ENCODE measurements at regions not wholly inside any gene's neighbourhood (a gene's known extent, or its start where the extent isn't known, plus 50 kb on each side); places are given as distances from the start of the nearest gene placed in this dataset.
"Not testable (repeated sequence)": the region's sequence is repeated elsewhere in the genome, so short reads cannot be mapped to it uniquely, and the experiment has no call there.

DNA sequence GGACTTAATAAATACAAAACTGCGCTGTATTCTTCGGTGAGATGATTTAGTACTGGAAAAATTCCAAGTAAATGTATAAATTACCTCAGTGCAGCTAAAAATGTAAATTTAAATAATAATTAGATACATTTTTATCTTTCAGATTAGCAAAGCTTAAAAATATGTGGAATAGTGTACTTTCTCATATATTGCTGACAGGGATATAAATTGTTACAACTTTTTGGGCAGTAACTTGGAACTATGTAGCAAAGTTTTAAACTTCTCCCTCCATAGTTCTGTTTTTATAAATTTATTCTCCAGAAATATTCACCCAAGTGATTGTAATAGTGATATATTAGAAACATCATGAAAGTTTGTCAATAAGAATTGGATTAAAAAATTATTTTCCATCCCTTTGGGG is 384.6 kb upstream of the CITED2 start:
- no peak for DNase-seq (ENCODE audit: low read depth in 2 of 3, low spot score in 1 of 3)

DNA sequence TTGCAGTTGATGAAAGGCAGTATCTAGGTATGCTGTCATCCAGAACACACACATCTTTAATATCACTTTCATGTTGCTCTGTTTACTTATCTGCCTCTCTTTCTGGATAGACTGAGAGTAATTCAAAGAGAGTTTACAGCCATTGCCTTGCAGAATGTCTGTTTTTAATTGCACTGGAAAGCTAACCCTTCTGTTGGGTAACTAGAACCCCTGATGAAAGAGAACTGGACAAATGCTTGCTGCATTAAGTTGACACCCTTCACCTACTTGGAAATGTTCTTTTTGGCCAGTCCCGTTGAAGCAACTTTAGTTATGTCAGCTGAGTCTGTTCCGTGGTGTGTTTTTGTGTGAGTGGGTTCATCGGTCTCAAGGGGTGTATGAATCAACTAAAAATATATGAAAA is 383.8 kb upstream of the CITED2 start:
- no peak for DNase-seq (ENCODE audit: low read depth in 2 of 3, low spot score in 1 of 3)

GRCh38 chr6:139757784-139758183 is 383.3 kb upstream of the CITED2 start:
- no peak for DNase-seq (ENCODE audit: low read depth in 2 of 3, low spot score in 1 of 3)

DNA sequence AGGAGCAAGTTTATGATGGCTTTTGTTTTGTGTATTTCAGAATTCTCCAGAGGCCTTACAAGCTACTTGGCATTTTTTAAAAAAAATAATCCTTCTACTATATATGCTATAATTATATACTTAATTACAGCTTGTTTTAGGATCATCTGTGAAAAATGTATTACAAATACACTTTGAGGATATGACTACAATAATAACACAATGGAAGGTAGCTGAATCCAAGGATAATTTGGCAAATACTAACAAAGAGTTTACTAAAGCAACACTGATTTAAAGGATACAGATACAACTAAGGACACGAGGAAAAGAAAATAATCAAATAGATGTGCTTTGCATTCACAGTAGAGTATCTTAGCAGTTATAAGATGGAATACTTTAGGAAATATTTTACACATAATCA is 381.9 kb upstream of the CITED2 start:
- DNase-seq (ENCODE audit: low read depth in 2 of 3, low spot score in 1 of 3): no peak

DNA sequence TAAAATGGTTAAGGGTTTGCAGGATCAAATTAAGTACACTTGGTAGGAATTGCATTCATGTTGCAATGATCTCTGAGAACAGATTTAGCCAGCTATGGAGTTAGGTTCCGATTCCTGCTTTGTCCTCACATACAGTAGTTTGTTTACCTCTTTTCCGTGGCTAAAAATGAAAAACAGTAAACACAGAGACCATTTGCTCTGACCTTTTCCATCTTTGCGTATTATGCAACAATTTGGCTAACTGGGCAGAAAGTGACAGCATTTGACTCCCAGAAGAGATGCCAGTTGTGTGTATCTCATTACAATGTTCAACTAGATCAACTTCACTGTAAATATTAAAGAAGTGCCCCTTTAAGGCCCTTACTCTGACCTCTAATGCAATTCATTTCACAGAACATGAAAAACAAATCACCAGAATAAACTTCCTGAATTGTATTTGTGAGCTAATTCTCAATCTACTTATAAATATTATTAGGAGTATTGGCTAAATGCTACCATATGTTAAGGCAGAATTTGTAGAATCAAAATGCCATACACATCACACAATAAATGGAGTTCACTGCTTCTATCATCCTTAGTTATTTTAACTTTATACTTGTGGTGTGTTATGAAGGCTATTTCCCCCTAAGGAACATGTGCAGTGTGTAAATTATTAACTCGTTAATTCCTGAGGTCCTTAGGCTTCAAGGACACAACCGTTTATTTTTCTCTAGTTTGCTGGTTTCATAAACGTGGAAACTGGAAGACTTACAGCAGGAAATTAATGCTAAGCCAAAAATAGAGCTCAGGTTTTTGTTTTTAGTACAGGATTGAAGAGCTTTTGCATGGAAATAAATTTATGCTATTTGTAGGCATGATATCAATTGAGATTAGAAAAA is 380.7 kb upstream of the CITED2 start:
- DNase-seq (ENCODE audit: low read depth in 2 of 3, low spot score in 1 of 3): no peak

GRCh38 chr6:139753198-139753861 is 378.9 kb upstream of the CITED2 start:
- no peak for DNase-seq (ENCODE audit: low read depth in 2 of 3, low spot score in 1 of 3)

DNA sequence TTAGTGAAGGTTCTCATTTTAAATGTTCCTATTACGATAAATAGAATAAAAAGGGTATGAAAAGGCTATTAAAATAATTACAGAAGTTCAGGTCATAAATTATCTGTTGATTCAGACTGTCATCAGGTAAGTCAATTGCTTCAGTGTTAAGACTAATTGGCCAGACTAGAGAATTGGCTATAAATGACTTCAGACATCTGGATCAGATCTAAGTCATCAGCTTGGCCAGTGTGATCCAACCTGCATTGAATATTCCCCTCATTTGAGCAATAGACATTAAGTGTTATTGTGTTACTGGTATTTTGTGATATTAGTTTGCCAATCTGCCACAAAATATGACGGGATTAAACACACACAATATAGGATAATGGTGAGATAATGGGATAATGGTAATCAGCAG is 377.6 kb upstream of the CITED2 start:
- no peak for DNase-seq (ENCODE audit: low read depth in 2 of 3, low spot score in 1 of 3)

GRCh38 chr6:139751179-139751578 is 376.7 kb upstream of the CITED2 start:
- no peak for DNase-seq (ENCODE audit: low read depth in 2 of 3, low spot score in 1 of 3)

DNA sequence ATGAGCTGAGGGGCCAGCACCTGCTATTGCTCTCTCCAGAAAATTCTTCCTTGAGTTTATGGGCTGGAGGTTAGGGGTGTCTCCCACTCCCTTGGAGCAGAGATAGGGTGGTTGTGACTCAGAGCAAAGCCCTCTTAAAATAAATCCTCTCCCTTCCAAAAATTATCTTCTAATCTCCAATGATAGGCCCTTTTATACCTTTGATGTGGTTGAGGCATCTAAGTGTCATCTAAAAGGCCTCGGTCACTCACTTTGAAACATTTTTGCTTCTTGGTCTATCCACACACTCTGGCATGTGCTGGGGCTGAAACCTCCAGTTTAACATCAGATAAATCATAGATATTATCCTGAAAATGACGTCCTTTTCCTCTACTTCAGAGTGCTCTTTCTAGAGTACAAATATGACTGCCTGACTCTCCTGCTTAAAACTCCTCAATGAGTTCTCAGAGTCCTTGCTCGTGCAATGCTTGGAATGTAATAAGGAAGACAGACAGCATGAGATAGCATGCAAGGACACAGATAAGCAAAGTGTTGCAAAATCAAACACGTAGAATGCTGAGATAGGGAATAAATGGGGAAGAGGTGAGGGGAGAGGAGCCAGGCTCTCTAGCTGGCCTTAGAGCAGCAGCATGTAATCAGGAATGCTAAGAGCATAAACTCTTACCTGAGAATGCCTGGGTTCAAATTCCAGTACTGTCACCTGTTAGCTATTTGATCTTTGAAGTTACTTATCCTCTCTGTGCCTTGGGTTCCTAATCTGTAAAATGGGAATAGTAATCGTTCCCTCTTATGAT is 374.1 kb upstream of the CITED2 start:
- DNase-seq (ENCODE audit: low read depth in 2 of 3, low spot score in 1 of 3): no peak

DNA sequence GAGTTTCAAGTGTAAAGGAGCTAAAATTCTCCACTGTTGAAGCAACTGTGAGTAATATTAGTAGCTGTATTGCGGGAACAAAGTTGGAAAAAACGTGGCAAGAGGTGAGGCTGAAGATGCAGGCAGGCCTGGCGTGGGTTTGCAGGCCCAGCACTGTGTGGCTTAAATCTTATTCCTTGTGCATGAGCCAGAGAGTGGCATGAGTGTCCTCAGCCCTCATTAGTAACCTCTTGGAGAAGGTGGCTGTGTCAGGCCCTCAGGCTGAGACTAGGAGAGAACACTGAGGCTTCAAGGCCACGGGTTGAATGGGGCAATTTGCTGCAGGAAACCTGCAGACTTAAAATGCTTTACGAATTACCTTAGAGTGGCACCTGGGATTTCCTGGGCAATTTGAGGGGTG is 372.7 kb upstream of the CITED2 start:
- no peak for DNase-seq (ENCODE audit: low read depth in 2 of 3, low spot score in 1 of 3)

DNA sequence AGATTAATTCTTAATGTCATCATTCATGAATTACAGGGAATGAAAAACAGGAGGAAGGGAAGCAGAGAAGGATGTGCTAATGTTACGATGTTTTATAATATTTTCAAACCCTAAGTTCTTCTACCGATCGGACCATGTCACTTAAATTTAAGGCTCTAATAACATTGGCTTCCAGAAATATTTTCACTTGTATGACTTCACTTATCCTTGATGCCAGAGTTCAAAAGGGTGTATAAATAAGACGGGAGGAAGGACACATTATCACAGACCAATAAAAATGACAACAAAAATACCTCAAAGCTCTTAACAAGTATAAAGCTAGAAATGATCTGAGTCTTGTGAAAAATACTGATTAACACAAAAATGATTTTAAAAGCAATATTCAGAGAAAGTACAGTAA is 370.4 kb upstream of the CITED2 start:
- DNase-seq (ENCODE audit: low read depth in 2 of 3, low spot score in 1 of 3): no peak

- no peak for DNase-seq (ENCODE audit: low read depth in 2 of 3, low spot score in 1 of 3)
These were observed 369.4 kb upstream of the CITED2 start for GRCh38 chr6:139743664-139744437.

- DNase-seq (ENCODE audit: low read depth in 2 of 3, low spot score in 1 of 3): no peak
These were observed 368.2 kb upstream of the CITED2 start for GRCh38 chr6:139742671-139743070.

DNA sequence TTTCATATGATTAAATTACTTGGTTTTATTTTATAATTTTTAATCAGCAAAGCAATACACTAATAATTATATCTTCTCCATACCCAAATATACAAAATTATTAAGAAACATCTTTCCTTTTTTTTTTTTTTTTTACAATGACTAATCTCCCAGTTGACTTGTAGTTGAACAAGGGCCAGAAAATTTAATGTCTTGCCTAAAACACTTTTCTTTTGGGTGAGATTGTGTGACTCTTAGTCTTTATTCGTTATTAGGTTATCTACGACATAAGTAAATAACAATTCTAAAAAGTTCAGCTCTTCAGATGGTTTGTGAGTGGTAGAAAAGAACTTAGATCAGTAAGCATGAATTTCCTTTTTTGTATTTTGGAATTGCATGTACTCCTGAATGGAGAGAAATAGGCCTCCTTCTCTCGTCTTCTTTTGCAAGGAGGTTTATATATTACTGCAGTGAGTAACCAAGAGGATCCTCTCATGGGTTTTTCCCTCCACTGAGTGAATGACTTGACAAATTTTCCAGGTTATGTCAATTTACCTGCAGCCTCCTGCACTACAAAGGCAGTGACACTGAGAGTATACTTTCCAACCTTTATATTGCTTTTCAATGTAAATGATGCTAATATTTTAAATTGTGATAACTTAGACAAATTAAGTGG is 364.5 kb upstream of the CITED2 start:
- no peak for DNase-seq (ENCODE audit: low read depth in 2 of 3, low spot score in 1 of 3)

DNA sequence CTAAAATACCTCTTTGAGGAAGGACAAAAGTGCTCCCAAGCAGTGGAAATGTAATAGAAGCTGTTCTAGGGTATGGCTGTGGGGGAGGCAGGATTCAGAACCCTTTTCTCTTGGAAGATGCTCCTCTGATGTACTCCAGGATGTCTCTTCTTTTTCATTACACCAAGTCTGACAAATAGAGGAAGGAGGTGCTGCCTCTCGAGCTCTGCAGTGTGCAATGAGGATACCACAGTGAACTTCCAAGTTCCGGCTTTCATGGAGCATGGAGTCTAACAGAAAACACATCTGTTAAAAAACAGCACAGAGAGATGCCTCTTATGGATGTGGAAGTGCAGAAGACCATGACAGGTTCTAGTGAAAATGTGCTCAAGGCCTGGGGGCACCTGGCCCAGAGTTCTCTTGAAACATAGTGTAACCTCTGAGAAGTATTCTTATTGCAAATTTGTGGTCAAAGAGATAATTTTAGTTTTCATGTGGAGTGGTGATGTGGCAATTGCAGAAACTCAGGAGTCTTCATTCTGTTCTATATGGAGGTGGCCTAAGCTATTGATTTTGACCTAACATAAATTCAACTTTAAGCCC is 362.0 kb upstream of the CITED2 start:
- DNase-seq (ENCODE audit: low read depth in 2 of 3, low spot score in 1 of 3): no peak

DNA sequence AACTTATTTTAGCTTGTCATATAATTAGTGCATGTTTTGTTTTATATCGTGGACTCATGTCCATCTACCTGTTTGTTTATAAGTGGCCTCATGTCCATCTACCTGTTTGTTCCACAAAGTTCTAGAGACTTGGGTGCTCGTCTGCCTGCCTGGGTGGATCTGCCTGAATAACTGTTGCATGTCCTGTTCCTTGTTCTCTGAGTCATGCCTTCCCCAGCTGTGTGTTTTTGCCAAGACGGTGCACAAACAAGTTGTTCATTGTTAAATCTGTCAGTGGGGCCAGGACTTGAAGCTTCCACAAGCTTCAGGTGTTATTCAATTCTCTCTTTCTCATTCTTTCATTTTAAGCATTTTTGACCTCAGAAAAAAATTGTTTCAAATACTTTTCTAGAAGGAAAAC is 358.0 kb upstream of the CITED2 start:
- no peak for DNase-seq (ENCODE audit: low read depth in 2 of 3, low spot score in 1 of 3)

DNA sequence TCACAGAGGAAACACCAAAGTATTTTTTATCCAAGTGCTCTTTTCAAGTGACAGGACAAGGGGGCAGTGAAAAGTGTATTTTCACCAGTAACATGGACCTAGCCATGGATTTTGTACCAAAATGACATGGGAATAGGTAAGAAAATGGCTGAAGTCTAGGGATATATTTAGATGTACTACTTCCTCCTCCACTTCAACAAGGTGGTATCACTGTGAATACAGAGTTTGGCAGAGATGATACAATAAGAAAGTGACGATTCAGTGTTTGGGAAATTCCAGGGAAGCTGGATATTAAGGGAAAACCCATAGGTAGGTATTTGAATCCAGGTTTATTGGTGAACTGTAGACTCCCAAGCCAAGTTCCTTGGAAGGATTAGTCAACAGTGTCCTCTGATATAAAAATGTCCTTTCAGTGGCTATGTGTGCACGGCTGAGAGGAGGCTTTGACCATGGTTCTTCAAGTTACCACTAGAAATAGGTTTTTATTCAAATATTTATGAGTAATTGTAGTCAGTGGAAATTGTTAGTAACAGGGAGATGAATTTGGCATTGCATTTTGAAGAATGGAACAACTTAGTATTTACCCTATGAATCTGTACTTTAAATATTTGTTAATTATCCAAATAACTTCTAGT is 356.0 kb upstream of the CITED2 start:
- DNase-seq (ENCODE audit: low read depth in 2 of 3, low spot score in 1 of 3): no peak

DNA sequence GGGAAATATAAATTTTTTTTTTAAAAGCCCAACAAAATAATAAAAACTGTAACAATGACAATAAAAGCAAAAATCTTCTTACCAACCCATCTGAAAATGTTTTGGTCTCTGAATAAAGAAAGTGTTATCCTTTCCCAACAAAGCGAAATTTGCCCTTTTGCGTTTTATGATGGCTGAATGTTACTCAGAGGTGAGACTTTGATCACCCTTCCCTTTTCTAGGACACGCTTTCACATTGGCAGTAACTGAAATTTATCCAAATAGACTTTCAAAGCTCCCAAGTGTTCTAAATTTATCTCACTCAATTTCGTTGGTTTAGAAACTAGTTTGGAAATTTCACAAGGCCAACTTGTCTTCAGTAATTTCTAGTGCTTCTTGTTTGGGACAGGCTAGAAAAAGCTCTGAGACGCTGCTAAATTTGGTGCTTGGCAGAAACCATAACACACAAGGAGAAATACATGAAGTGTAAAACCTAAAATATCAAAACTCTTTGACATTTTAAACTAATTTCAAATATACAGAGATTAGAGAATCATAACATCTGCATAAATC is 354.5 kb upstream of the CITED2 start:
- DNase-seq (ENCODE audit: low read depth in 2 of 3, low spot score in 1 of 3): no peak

- DNase-seq (ENCODE audit: low read depth in 2 of 3, low spot score in 1 of 3): not testable (repeated sequence)
These were observed 351.8 kb upstream of the CITED2 start for GRCh38 chr6:139726272-139726671.

Measured in stimulated activated CD4-positive, alpha-beta T cell treated with anti-CD3 and anti-CD28 coated beads, Interleukin-12 subunit alpha, Interleukin-12 subunit beta, amount 100 ng/mL, for 48 hours (primary cell).